IPS-18a (cell line): ENCODE measurements at regions not wholly inside any gene's neighbourhood (a gene's known extent, or its start where the extent isn't known, plus 50 kb on each side); places are given as distances from the start of the nearest gene placed in this dataset.

ENCODE experiments used
- H3K27ac ChIP-seq: one replicate; pipeline ENCODE4 v1.5.1; 2013; ENCODE audit warnings: low read length
- H3K27me3 ChIP-seq: one replicate; pipeline ENCODE4 v1.6.1; 2013; ENCODE audit warnings: mild to moderate bottlenecking, low read length; ENCODE audit not compliant: control insufficient read depth, insufficient read depth
- H3K36me3 ChIP-seq: one replicate; pipeline ENCODE4 v1.6.1; 2013; ENCODE audit warnings: low read depth, low read length; ENCODE audit not compliant: control insufficient read depth
- H3K4me1 ChIP-seq: one replicate; pipeline ENCODE4 v1.6.1; 2013; ENCODE audit warnings: low read depth, low read length; ENCODE audit not compliant: control insufficient read depth
- H3K4me3 ChIP-seq: one replicate; pipeline ENCODE4 v1.5.1; 2013; ENCODE audit warnings: low read length
- H3K9ac ChIP-seq: one replicate; pipeline ENCODE4 v1.6.1; 2013; ENCODE audit warnings: mild to moderate bottlenecking, low read length, moderate library complexity
- H3K9me3 ChIP-seq: one replicate; pipeline ENCODE4 v1.6.1; 2013; ENCODE audit warnings: low read depth, low read length; ENCODE audit not compliant: control insufficient read depth

- no peak overlapping the region for H3K27ac ChIP-seq
- H3K9ac ChIP-seq = no peak overlapping the region
- H3K4me1 ChIP-seq = no peaks in the 10 kb centered on the region
- no peaks in the 10 kb centered on the region for H3K36me3 ChIP-seq
- H3K27me3 ChIP-seq = no peaks in the 10 kb centered on the region
- H3K9me3 ChIP-seq = no peaks in the 10 kb centered on the region
- H3K4me3 ChIP-seq = no peak overlapping the region
Measured at GRCh38 chr3:64306745-64307144, 81.5 kb upstream of the PRICKLE2 start.

DNA sequence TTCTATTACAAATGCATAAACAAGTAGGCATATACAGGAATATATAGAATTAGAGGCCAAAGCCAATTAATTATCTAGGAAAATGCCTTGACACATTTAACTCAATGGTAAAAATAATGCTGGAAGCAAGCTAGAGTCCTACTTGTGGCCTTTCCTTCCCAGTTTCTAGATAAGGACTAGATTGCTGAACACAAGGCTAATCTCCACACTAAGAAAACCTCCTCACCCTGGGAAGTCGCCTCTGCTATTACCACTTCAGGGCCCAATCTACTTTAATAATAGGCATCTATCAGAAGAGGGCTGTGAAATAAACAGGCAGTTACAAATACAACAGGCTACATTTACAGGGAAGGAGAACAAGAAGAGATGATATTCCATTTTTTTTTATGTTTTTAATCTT, 80.5 kb upstream of the PRICKLE2 start:
- H3K9ac ChIP-seq = no peak overlapping the region
- H3K9me3 ChIP-seq = no peaks in the 10 kb centered on the region
- H3K27ac ChIP-seq = no peak overlapping the region
- H3K27me3 ChIP-seq = no peaks in the 10 kb centered on the region
- no peaks in the 10 kb centered on the region for H3K36me3 ChIP-seq
- H3K4me3 ChIP-seq = no peak overlapping the region
- H3K4me1 ChIP-seq = no peaks in the 10 kb centered on the region

GRCh38 chr3:64304828-64305410, 79.7 kb upstream of the PRICKLE2 start:
- no peaks in the 10 kb centered on the region for H3K36me3 ChIP-seq
- no peaks in the 10 kb centered on the region for H3K27me3 ChIP-seq
- no peak overlapping the region for H3K27ac ChIP-seq
- no peaks in the 10 kb centered on the region for H3K9me3 ChIP-seq
- no peak overlapping the region for H3K9ac ChIP-seq
- H3K4me3 ChIP-seq = no peak overlapping the region
- no peaks in the 10 kb centered on the region for H3K4me1 ChIP-seq

DNA sequence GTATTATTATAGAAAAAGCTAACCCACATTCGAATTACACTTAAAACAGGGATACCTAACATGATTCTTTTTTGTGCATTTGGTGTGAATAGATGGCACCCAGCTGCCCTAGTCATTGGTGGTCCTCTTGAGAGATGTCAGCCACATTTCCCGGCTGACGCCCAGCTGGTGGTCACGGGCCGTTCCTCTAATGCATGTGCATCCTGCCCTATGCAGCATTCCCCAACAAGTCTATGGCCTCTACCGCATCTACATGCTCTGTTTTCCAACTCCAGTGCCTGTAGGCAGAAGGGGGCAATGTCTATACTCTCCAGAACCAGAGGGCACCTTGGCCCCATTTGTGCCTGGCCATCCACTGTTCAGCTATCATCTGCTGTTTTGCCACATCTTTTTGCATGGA, 78.6 kb upstream of the PRICKLE2 start:
- Histone ChIP-seq H3K9ac (no peak overlapping the region), H3K4me1 (no peaks in the 10 kb centered on the region), H3K36me3 (no peaks in the 10 kb centered on the region), H3K27me3 (no peaks in the 10 kb centered on the region), H3K9me3 (no peaks in the 10 kb centered on the region), H3K4me3 (no peak overlapping the region), H3K27ac (no peak overlapping the region)

DNA sequence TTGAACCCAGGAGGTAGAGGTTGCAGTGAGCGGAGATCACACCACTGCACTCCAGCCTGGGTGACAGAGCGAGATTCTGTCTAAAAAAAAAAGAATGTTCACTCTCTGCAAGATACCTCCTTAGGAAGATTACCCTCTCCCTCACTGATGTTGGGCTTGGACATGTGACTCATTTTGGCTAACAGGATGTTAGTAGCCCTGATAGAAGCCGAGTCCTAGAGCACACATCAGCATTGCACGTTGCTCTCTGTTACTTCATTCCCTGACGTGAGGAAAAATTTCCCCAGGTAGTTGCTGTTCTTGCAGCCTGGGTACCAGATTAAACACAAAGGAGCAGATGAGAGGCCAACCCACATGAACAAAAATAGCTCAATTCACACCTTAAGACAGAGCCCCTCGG, 78.1 kb upstream of the PRICKLE2 start:
- Histone ChIP-seq H3K36me3 (no peaks in the 10 kb centered on the region), H3K4me3 (no peak overlapping the region), H3K9me3 (no peaks in the 10 kb centered on the region), H3K27ac (no peak overlapping the region), H3K9ac (no peak overlapping the region), H3K27me3 (no peaks in the 10 kb centered on the region), H3K4me1 (no peaks in the 10 kb centered on the region)

GRCh38 chr3:64301476-64301875, 76.2 kb upstream of the PRICKLE2 start:
- H3K36me3 ChIP-seq = no peaks in the 10 kb centered on the region
- no peaks in the 10 kb centered on the region for H3K27me3 ChIP-seq
- H3K9me3 ChIP-seq = peaks cover 15% of the 10 kb centered on the region
- no peak overlapping the region for H3K4me3 ChIP-seq
- no peak overlapping the region for H3K27ac ChIP-seq
- H3K9ac ChIP-seq = no peak overlapping the region
- no peaks in the 10 kb centered on the region for H3K4me1 ChIP-seq

GRCh38 chr3:64300790-64301423, 75.6 kb upstream of the PRICKLE2 start:
- H3K4me3 ChIP-seq = no peak overlapping the region
- no peaks in the 10 kb centered on the region for H3K27me3 ChIP-seq
- H3K9me3 ChIP-seq = peaks cover 15% of the 10 kb centered on the region
- no peak overlapping the region for H3K9ac ChIP-seq
- H3K4me1 ChIP-seq = no peaks in the 10 kb centered on the region
- H3K36me3 ChIP-seq = no peaks in the 10 kb centered on the region
- no peak overlapping the region for H3K27ac ChIP-seq

DNA sequence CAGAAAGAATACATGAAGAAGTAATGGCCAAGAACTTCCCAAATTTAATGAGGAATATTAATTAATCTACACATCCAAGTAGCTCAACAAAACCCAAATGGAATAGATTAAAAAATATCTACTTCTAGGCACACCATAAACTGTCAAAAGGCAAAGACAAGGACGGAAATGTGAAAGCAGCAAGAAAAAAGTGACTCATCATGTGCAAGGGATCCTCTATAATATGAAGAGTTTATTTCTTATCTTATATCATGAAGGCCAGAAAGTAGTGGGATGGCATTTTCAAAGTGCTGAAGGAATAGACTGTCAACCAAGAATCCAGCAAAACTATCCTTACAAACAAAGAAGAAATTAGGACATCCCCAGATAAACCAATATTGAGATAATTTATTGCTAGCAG, 73.9 kb upstream of the PRICKLE2 start:
- Histone ChIP-seq H3K36me3 (no peaks in the 10 kb centered on the region), H3K9ac (no peak overlapping the region), H3K27me3 (no peaks in the 10 kb centered on the region), H3K4me1 (no peaks in the 10 kb centered on the region), H3K4me3 (no peak overlapping the region), H3K9me3 (peaks cover 15% of the 10 kb centered on the region), H3K27ac (no peak overlapping the region)

DNA sequence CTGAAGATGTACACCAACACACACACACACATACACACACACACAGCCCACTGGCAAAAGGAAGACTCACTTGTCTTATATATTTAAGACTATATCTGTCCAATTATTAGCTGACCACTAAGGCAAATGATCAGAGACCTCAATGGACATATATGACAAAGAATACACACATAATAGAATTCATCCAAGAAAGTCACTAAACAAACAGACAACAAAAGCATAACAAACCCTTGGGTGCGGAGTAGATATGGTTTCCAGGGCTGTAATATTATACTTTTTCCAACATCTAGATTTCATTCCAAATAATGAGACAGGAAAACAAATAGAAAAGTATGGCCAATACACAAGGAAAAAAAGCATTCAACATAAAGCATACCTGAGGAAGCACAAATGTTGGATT, 72.3 kb upstream of the PRICKLE2 start:
- Histone ChIP-seq H3K9me3 (peaks cover 15% of the 10 kb centered on the region), H3K27me3 (no peaks in the 10 kb centered on the region), H3K36me3 (no peaks in the 10 kb centered on the region), H3K27ac (no peak overlapping the region), H3K4me1 (no peaks in the 10 kb centered on the region), H3K4me3 (no peak overlapping the region), H3K9ac (no peak overlapping the region)

DNA sequence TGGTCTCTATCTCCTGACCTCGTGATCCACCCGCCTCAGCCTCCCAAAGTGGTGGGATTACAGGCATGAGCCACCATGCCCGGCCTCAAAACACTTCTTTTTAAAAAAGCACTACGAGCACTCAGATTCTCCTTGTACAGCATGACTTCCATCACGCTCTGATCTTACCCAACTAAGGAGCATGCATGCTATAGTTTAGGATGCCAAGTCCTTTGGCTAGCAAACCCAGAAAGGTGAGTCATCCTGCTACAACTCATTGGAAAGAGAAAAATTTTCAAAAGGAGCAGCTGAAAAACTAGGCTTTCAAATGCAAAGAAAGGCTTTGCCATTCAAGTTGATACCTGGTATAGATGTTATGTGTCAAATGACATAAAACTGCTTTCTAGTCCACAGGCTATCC, 70.3 kb upstream of the PRICKLE2 start:
- Histone ChIP-seq H3K4me1 (no peaks in the 10 kb centered on the region), H3K9me3 (peaks cover 15% of the 10 kb centered on the region), H3K27me3 (no peaks in the 10 kb centered on the region), H3K36me3 (no peaks in the 10 kb centered on the region), H3K4me3 (no peak overlapping the region), H3K9ac (no peak overlapping the region), H3K27ac (no peak overlapping the region)

- Histone ChIP-seq H3K4me1 (no peaks in the 10 kb centered on the region), H3K9me3 (peaks cover 15% of the 10 kb centered on the region), H3K27ac (no peak overlapping the region), H3K4me3 (no peak overlapping the region), H3K9ac (no peak overlapping the region), H3K27me3 (no peaks in the 10 kb centered on the region), H3K36me3 (no peaks in the 10 kb centered on the region)
Measured at GRCh38 chr3:64294771-64295170, 69.5 kb upstream of the PRICKLE2 start.

- H3K27ac ChIP-seq = no peak overlapping the region
- H3K9me3 ChIP-seq = peaks cover 15% of the 10 kb centered on the region
- no peak overlapping the region for H3K4me3 ChIP-seq
- no peak overlapping the region for H3K9ac ChIP-seq
- no peaks in the 10 kb centered on the region for H3K36me3 ChIP-seq
- H3K4me1 ChIP-seq = no peaks in the 10 kb centered on the region
- no peaks in the 10 kb centered on the region for H3K27me3 ChIP-seq
Measured at GRCh38 chr3:64293121-64293520, 67.9 kb upstream of the PRICKLE2 start.
